ENCODE measurements at regions not wholly inside any gene's neighbourhood (a gene's known extent, or its start where the extent isn't known, plus 50 kb on each side); places are given as distances from the start of the nearest gene placed in this dataset.

- TF ChIP-seq RCOR1 (IDR thresholded peaks at IDR 0.05; ENCODE audit: insufficient replicate concordance, low read length) (no peak), POLR2A (IDR thresholded peaks at IDR 0.05; ENCODE audit: low read depth, low read length) (no peak), NFE2L2 (IDR thresholded peaks at IDR 0.05; ENCODE audit: low read depth, low read length) (no peak), MAFK (IDR thresholded peaks at IDR 0.05; ENCODE audit: low read depth, low read length) (no peak), CTCF (conservative IDR thresholded peaks at IDR 0.05; ENCODE audit: low read depth, low read length) (no peak), CEBPB (IDR thresholded peaks at IDR 0.05; ENCODE audit: low read depth, low read length) (no peak), SMC3 (IDR thresholded peaks at IDR 0.05; ENCODE audit: low read depth, low read length) (no peak), MXI1 (IDR thresholded peaks at IDR 0.05; ENCODE audit: borderline replicate concordance, low read depth, low read length) (no peak), RAD21 (IDR thresholded peaks at IDR 0.05; ENCODE audit: low read length) (no peak), BHLHE40 (IDR thresholded peaks at IDR 0.05; ENCODE audit: low read depth, low read length) (no peak), RFX5 (IDR thresholded peaks at IDR 0.05; ENCODE audit: low read depth, low read length) (no peak), MAZ (IDR thresholded peaks at IDR 0.05; ENCODE audit: borderline replicate concordance, low read depth, low read length) (no peak), CHD1 (IDR thresholded peaks at IDR 0.05; ENCODE audit: low read depth, low read length) (no peak)
- TF ChIP-seq, protein P1, sequence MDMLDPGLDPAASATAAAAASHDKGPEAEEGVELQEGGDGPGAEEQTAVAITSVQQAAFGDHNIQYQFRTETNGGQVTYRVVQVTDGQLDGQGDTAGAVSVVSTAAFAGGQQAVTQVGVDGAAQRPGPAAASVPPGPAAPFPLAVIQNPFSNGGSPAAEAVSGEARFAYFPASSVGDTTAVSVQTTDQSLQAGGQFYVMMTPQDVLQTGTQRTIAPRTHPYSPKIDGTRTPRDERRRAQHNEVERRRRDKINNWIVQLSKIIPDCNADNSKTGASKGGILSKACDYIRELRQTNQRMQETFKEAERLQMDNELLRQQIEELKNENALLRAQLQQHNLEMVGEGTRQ (IDR thresholded peaks at IDR 0.05; ENCODE audit: low read depth, low read length), result no peak
These were observed 844.2 kb downstream of the JRKL start for GRCh38 chr11:97234016-97234415.

All from IMR-90 (cell line).